ENCODE measurements at regions not wholly inside any gene's neighbourhood (a gene's known extent, or its start where the extent isn't known, plus 50 kb on each side); places are given as distances from the start of the nearest gene placed in this dataset.
"Not testable (repeated sequence)": the region's sequence is repeated elsewhere in the genome, so short reads cannot be mapped to it uniquely, and the experiment has no call there.

DNA sequence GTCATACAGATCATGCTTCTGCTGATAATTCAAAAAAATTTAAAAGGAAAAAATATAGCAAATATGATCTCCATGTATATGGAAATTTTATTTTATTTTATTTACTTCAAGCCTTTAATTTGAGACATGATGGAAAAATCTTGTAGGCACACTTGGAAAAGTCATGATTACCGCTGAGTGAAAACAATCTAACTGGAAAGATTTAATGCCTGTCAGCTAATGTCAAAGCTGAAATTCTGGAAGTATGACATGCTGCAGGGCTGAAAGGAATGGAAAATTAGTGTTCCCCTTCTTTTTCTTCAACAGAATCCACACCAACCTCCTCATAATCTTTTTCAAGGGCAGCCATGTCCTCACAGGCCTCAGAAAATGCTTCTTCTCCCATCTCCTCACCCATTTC is 58.2 kb downstream of the RPRM start:
- in situ Hi-C loops (cut with MboI; ENCODE audit: low pct_unique_long_range_greater_than_20kb, low sequenced_read_pairs) = no loop called here
- no peak for DNase-seq

DNA sequence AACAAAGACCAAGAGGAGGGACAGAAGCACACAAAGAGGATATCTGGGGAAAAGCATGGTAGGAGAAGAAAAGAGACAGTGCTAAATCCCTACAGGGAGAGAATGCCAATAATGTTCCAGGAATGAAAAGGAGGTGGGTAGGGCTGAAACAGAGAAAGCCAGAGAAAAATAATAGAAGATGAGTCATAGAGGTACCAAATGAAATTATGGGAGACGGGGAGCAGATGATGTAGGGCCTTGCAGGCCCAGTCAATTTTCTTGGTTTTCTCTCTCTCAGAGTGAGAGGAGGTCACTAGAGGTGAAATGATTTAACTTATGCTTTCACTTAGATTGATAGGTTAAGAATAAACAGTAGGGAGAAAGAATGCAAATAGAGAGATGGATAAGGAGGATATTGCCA is 61.5 kb downstream of the RPRM start:
- in situ Hi-C loops (cut with MboI; ENCODE audit: low pct_unique_long_range_greater_than_20kb, low sequenced_read_pairs) = no loop called here
- no peak for DNase-seq

- in situ Hi-C loops (cut with MboI; ENCODE audit: low pct_unique_long_range_greater_than_20kb, low sequenced_read_pairs) = no loop called here
- no peak for DNase-seq
These were observed 62.5 kb downstream of the RPRM start for GRCh38 chr2:153416071-153416470.

- DNase-seq = no peak
- in situ Hi-C loops (cut with MboI; ENCODE audit: low pct_unique_long_range_greater_than_20kb, low sequenced_read_pairs) = no loop called here
These were observed 69.7 kb downstream of the RPRM start for GRCh38 chr2:153408710-153409385.

- in situ Hi-C loops (cut with MboI; ENCODE audit: low pct_unique_long_range_greater_than_20kb, low sequenced_read_pairs) = no loop called here
- no peak for DNase-seq
These were observed 73.4 kb downstream of the RPRM start for GRCh38 chr2:153405196-153405595.

DNA sequence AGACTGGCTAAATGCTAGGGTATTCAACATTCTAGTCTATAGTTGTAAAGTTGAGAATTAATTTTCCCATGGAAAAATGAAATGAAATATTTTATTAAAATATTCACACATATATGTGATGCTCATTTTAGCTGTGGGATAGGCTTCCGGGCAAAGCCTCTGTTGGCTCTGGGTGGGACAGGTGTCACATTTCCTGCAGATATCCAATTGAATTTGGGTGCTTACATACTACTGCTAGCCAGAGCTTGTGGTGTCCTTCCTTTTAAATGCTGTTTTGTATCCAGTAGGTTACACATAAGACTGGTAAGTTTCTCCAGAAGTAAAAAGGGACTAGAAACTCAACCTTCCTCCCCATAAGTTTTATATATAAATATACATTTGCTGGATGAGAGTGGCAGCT is 73.8 kb downstream of the RPRM start:
- DNase-seq = no peak
- in situ Hi-C loops (cut with MboI; ENCODE audit: low pct_unique_long_range_greater_than_20kb, low sequenced_read_pairs) = no loop called here

DNA sequence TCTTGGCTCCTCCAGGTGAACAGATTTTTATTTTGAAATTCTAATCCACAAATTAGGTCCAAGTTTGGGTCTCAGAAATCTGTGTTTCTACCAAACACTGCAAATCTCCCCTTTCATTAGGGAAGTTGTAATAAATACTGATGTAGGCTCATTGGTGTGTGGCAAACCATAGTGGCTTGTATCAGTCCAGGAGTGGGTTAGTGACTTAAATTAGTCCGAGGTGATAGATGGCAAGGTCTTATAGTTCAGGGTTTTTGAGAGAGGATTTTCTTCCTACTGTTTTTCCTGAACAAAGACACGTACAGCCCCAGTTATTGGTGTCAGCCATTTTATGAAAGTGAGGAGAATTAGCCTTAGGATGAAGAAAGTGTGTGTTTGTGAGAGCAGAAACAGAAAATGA is 74.6 kb downstream of the RPRM start:
- DNase-seq = no peak
- in situ Hi-C loops (cut with MboI; ENCODE audit: low pct_unique_long_range_greater_than_20kb, low sequenced_read_pairs) = no loop called here

- DNase-seq; in situ Hi-C loops (cut with MboI; ENCODE audit: low pct_unique_long_range_greater_than_20kb, low sequenced_read_pairs): not testable (repeated sequence)
These were observed 75.2 kb downstream of the RPRM start for GRCh38 chr2:153403352-153403751.

DNA sequence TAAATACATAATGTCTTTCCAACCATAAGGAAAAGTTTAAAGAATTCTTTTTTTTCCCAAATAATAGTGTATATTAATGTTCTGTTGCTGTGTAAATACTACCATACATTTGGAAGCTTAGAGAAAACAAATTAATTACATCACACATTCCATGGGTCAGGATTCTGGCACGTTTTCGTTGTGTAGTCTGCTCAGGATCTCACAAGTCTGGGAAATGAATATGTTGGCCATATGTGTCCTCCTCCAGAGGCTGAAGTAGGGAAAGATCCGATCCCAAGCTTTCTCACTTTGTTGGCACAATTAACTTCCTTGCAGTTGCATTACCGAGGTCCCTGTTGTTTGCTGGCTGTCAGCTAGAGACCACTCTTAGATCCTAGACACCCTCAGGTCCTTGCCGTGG is 83.9 kb downstream of the RPRM start:
- DNase-seq = no peak
- in situ Hi-C loops (cut with MboI; ENCODE audit: low pct_unique_long_range_greater_than_20kb, low sequenced_read_pairs) = no loop called here

GRCh38 chr2:153394247-153394646 is 84.3 kb downstream of the RPRM start:
- in situ Hi-C loops (cut with MboI; ENCODE audit: low pct_unique_long_range_greater_than_20kb, low sequenced_read_pairs) = no loop called here
- DNase-seq = no peak

DNA sequence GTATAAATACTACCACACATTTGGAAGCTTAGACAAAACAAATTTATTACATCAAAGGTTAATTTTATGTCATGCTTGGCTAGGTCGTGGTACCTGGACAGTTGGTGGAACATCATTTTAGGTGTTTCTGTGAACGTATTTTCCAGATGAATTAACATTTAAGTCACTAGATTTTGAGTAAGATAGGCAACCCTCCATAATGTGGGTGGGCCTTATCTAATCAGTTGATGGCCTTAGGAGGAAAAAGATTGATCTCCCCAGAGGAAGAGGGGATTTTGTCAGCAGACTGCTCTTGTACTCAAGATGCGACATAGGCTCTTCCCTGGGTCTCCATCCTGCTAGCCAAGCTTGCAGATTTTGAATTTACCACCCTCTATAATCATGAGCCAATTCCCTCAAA is 85.0 kb downstream of the RPRM start:
- no peak for DNase-seq
- in situ Hi-C loops (cut with MboI; ENCODE audit: low pct_unique_long_range_greater_than_20kb, low sequenced_read_pairs) = no loop called here

- in situ Hi-C loops (cut with MboI; ENCODE audit: low pct_unique_long_range_greater_than_20kb, low sequenced_read_pairs) = no loop called here
These were observed 87.4 kb downstream of the RPRM start for GRCh38 chr2:153391131-153391530.

GRCh38 chr2:153388246-153388645 is 90.3 kb downstream of the RPRM start:
- DNase-seq = no peak
- in situ Hi-C loops (cut with MboI; ENCODE audit: low pct_unique_long_range_greater_than_20kb, low sequenced_read_pairs) = no loop called here

More at GRCh38 chr2:153391131-153391530, 87.4 kb downstream of the RPRM start:
- DNase-seq = no peak

DNA sequence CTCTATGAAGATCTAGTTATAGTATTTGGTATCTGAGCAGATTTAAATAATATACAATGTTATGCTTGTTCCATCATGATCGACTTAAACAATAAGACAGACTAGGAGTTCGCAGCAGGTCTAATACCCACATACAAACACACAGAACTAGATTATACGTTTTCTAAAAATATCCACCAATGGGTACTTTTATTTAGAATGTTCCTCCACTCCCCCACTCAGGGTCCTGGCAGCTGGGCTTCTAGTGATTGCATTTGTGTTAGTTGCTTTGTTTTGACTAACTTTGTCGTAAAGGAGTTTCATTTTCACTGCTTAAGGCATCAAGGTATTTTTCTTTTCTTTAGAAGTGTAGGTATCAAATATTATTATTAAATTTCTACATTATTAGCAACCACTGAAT is 91.4 kb downstream of the RPRM start:
- no peak for DNase-seq
- in situ Hi-C loops (cut with MboI; ENCODE audit: low pct_unique_long_range_greater_than_20kb, low sequenced_read_pairs) = no loop called here

DNA sequence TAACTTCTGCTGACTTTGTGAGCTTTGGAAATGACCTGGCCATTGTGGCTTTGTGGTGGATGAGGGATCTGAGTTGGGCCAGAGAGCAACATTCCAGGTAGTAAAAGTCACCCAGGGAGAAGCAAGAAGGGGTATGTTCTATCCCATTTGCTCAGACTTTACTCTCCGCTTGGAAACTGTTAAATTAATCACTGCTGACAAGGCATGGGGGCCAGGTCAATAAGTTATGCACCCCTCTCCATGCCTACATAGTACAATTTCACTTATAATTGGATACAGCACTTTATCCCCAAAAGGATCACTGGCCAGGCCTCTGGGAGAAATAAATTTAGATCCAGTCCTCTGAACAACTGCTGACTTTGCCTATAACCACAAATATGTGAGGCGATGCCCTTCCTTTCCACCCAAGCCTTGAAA is 92.1 kb downstream of the RPRM start:
- in situ Hi-C loops (cut with MboI; ENCODE audit: low pct_unique_long_range_greater_than_20kb, low sequenced_read_pairs) = no loop called here
- DNase-seq = no peak

DNA sequence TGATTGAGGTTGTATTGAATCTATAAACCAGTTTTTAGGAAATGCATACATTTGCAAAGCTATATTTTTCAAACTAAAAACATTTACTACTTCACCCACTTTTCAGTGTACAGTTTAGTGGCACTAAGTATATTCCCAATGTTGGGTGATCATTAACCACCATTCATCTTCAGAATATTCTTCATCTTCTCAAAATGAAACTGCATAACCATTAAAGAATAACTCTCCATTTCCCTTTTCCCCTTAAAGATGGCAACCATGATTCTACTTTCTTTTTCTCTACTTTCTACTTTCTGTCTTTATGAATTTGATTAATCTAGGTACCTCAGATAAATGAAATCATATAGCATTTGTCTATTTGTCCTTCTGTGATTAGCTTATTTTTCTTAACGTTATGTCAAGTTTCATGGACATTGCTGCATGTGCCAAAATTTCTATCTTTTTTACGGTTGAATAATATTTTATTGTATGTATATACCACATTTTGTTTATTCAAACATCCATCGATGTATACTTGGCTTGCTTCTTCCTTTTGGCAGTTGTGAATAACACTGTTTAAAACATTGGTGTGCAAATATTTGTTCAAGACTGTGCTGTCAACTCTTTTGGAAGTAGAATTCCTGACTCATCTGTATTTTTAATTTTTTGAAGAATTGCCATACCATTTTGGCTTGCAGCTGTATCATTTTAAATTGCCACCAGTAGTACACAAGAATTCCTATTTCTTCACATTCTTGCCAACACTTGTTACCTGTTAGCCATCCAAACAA is 104.9 kb downstream of the RPRM start:
- in situ Hi-C loops (cut with MboI; ENCODE audit: low pct_unique_long_range_greater_than_20kb, low sequenced_read_pairs) = no loop called here

DNA sequence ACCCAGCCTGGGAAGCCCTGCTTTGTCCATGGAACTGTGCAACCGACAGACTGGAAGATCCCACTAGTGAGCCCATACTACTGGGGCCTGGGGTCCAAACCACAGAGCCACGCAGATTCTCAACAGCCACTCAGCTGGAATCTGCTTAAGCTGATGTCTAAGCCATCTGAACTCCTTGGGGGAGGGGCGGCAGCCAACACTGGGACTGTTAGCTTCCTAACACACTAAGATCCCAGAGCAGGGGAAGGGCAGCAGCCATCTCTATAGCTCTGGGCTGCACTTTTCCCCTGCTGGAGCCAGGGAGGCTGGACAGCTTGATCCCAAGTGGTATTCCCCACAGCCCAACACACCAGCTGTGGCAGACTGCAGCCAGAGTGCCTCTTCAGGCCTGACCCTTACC is 118.3 kb downstream of the RPRM start:
- DNase-seq = no peak
- in situ Hi-C loops (cut with MboI; ENCODE audit: low pct_unique_long_range_greater_than_20kb, low sequenced_read_pairs) = no loop called here

More for the DNA sequence above, 104.9 kb downstream of the RPRM start:
- DNase-seq = no peak

GRCh38 chr2:153354377-153354776 is 124.2 kb downstream of the RPRM start:
- in situ Hi-C loops (cut with MboI; ENCODE audit: low pct_unique_long_range_greater_than_20kb, low sequenced_read_pairs) = no loop called here
- no peak for DNase-seq

- no peak for DNase-seq
- in situ Hi-C loops (cut with MboI; ENCODE audit: low pct_unique_long_range_greater_than_20kb, low sequenced_read_pairs) = no loop called here
These were observed 129.0 kb downstream of the RPRM start for GRCh38 chr2:153349603-153350002.

DNA sequence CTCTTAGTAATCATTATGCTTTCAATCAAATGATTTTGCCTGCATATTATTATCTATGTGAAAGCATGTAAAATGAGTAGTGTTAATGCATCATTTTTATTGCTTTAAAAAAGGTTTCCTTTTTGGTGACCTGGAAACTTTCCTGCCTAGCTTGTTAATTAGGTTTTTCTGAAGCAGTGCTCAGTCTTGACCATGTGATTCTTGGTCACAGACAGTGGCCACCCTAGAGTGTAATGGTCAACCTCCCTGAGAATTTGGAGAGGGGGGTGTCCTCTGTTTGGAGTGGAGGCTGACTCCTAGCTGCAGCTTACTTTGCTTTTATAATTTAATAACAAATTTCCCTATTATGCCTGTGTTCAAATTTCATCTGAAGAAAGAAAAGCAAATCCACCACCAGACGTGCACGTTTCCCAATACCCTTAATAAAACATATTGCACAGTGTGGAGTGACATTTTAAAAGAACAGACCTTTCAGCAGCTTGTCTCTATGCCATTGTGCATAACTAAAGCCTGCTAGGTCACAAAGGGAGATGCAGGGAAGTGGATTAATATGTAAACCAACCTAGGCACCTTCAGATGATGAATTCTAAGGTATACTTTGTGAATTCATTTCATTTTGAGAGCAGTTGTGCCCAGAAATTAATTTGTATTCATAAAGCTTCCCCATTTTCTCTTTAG is 130.6 kb downstream of the RPRM start:
- in situ Hi-C loops (cut with MboI; ENCODE audit: low pct_unique_long_range_greater_than_20kb, low sequenced_read_pairs) = no loop called here
- no peak for DNase-seq

Measured in KBM-7 (cell line).